Astrocyte of the spinal cord (primary cell): ENCODE measurements at regions not wholly inside any gene's neighbourhood (a gene's known extent, or its start where the extent isn't known, plus 50 kb on each side); places are given as distances from the start of the nearest gene placed in this dataset.

Experiments used
- DNase-seq: peaks from one replicate; pipeline ENCODE4 v3.0.0; 2011; ENCODE audit warnings: low read depth, low spot score
- H3K4me3 ChIP-seq: 2 replicates; pipeline ENCODE4 v1.5.1; 2011; ENCODE audit warnings: low read depth, mild to moderate bottlenecking, low read length, moderate library complexity
- in situ Hi-C: cut with HindIII; loops from 2 replicates; pipeline ENCODE4 v1.10.0; 2017; ENCODE audit warnings: low sequenced_read_pairs
- TF ChIP-seq, protein P1 (sequence below): IDR thresholded peaks from 2 replicates; pipeline ENCODE4 v1.5.1; 2012; ENCODE audit warnings: low read depth, mild to moderate bottlenecking, low read length, inconsistent platforms

DNA sequence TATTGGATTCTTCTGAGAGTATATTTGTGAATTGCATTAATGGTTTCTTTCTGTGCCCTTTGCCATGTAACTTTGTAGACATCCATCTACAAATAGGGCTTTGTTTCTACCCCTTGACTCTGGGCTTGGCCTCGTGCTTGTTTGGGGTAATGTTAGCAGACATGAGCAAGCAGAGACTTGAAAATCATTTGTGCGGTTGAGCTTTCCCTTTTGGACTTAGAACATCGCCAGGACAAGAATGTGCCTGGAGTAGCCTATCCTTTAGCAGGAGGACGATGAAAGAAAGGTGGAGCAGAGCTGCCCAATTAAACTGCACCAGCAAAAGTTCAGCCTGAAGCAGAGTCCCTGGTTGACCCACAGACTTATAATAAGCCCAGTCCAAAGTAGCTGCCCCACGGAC, 785.9 kb downstream of the EPHA4 start:
- TF ChIP-seq, protein P1, sequence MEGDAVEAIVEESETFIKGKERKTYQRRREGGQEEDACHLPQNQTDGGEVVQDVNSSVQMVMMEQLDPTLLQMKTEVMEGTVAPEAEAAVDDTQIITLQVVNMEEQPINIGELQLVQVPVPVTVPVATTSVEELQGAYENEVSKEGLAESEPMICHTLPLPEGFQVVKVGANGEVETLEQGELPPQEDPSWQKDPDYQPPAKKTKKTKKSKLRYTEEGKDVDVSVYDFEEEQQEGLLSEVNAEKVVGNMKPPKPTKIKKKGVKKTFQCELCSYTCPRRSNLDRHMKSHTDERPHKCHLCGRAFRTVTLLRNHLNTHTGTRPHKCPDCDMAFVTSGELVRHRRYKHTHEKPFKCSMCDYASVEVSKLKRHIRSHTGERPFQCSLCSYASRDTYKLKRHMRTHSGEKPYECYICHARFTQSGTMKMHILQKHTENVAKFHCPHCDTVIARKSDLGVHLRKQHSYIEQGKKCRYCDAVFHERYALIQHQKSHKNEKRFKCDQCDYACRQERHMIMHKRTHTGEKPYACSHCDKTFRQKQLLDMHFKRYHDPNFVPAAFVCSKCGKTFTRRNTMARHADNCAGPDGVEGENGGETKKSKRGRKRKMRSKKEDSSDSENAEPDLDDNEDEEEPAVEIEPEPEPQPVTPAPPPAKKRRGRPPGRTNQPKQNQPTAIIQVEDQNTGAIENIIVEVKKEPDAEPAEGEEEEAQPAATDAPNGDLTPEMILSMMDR, result no peak
- DNase-seq, result no peak
- H3K4me3 ChIP-seq, result no peak overlapping the region
- in situ Hi-C loops, result no loop called here

DNA sequence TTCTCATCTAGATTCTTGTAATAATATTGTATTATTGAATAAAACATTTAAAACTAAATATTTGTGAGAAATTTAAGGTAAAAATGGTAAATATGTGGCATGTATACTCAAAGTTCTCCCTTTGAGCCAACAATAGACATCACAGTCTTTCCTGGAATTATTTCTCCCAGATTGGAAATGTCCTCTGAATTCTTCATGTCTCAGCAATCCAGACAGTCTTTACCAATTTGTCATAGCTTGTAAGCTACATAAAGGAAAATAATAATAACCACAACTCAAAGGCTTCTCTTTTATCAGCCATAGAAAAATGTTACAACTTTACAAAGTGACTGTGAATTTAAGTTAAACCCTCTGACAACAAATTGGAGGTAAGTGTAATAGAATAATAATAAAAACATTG, 784.9 kb downstream of the EPHA4 start:
- TF ChIP-seq, protein P1, result no peak
- no peak for DNase-seq
- H3K4me3 ChIP-seq, result no peak overlapping the region
- in situ Hi-C loops, result no loop called here

DNA sequence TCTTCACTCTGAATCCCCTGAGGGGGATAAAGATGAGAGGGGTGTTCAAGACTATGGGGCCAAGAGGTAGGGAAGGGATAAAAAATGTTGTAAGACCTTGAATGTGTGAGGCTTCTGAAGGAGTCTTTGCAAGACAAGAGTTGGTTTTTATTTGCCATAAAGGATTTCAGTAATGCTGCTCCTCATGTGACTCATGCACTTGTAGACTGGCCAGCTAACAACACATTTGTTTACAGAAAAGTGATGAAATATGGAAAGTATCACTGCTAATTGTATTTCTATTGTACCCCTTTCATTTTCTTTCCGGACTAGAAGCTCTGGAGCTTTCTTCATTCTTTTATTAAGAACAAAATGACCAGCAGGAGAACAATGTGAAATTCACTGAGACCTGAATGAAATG, 782.1 kb downstream of the EPHA4 start:
- DNase-seq, result peak; percentile 59
- in situ Hi-C loops, result no loop called here
- H3K4me3 ChIP-seq, result no peak overlapping the region
- TF ChIP-seq, protein P1, result no peak

DNA sequence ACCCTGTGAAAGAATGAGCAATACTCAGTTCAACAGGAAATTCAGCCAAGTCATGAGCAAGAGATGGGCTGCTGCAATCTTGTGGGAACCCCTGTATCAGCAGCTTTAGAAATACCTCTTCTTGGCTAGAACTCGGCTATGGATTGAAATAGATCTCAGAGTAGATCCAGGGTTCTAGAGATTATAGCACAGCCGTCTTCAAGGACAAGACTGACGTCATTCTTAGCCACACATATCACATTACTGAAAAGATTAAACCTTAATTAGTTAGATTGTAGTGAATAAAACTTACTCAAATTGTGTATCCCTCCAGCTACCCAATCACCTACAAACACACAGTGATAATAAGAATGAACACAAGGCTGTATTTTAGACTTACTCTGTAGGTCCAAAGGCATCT, 776.4 kb downstream of the EPHA4 start:
- no peak overlapping the region for H3K4me3 ChIP-seq
- DNase-seq, result no peak
- TF ChIP-seq, protein P1, result no peak
- in situ Hi-C loops, result no loop called here

DNA sequence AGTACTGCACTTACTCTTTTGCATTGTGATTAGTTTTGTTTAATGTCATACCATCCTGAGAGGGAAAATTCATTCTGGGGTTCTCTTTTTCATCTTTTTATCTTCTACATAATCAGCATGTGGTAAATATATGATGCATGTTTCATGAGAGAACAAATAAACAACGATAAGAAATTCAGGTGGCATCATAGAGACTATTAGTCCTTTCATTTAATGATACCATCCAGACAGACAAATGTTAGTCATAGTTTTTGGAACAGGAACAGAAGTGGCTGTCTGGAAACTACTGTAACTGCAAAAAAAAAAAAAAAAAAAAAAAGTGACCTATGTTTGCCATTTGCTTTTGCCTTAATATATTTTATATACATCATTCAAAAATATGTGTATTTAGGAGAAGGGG, 761.0 kb downstream of the EPHA4 start:
- H3K4me3 ChIP-seq, result no peak overlapping the region
- peak; percentile 23 for DNase-seq
- in situ Hi-C loops, result no loop called here
- TF ChIP-seq, protein P1, result no peak

DNA sequence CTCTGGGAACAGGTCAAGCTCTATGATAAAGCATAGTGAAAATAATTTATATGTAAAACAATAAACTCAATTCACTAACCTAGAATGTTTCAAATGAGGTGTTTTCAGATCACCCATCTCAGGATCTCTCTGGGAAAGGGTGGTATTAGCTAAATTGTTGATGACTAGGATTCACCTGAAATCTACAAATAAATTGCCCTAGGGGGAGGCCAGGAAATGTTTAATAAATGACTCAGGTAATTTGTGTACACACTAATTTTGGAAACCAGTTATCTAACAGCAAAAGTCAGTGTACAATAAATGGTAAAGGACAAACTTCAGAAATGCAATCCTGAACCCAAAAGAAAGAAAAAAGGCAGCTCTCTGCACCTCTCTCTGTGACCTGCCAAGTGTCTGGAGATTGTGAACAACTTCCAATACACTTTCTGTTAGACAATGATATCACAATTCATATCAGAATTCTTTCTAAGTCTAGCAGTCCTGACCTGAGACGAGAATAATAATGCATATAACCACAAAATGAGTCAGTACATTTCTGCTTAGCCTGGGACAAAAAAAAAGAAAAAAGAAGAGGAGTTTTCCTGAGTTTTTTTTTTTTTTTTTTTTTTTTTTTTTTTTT, 760.0 kb downstream of the EPHA4 start:
- peak; percentile 73 for DNase-seq
- in situ Hi-C loops, result no loop called here
- no peak overlapping the region for H3K4me3 ChIP-seq
- TF ChIP-seq, protein P1, result no peak
